Choroid plexus epithelial cell (primary cell): ENCODE measurements at regions not wholly inside any gene's neighbourhood (a gene's known extent, or its start where the extent isn't known, plus 50 kb on each side); places are given as distances from the start of the nearest gene placed in this dataset.
A peak's percentile ranks its signal among the peaks of the same experiment; 100 is the strongest.
"Not testable (repeated sequence)": the region's sequence is repeated elsewhere in the genome, so short reads cannot be mapped to it uniquely, and the experiment has no call there.

Experiments used
- DNase-seq: peaks from one replicate; pipeline ENCODE4 v3.0.0-alpha.2; 2010; ENCODE audit warnings: low read depth
- H3K4me3 ChIP-seq: 2 replicates; pipeline ENCODE4 v1.5.1; 2011; ENCODE audit warnings: low read depth, mild to moderate bottlenecking, control low read depth, low read length, moderate library complexity
- TF ChIP-seq, protein P1 (sequence below): conservative IDR thresholded peaks from 2 replicates; pipeline ENCODE4 v1.5.1; 2011; ENCODE audit warnings: low read depth, mild to moderate bottlenecking, control low read depth, inconsistent platforms, low read length, moderate library complexity

- no peak overlapping the region for H3K4me3 ChIP-seq
- no peak for DNase-seq
- TF ChIP-seq, protein P1, sequence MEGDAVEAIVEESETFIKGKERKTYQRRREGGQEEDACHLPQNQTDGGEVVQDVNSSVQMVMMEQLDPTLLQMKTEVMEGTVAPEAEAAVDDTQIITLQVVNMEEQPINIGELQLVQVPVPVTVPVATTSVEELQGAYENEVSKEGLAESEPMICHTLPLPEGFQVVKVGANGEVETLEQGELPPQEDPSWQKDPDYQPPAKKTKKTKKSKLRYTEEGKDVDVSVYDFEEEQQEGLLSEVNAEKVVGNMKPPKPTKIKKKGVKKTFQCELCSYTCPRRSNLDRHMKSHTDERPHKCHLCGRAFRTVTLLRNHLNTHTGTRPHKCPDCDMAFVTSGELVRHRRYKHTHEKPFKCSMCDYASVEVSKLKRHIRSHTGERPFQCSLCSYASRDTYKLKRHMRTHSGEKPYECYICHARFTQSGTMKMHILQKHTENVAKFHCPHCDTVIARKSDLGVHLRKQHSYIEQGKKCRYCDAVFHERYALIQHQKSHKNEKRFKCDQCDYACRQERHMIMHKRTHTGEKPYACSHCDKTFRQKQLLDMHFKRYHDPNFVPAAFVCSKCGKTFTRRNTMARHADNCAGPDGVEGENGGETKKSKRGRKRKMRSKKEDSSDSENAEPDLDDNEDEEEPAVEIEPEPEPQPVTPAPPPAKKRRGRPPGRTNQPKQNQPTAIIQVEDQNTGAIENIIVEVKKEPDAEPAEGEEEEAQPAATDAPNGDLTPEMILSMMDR: no peak
These were observed 510.4 kb upstream of the ZP4 start for GRCh38 chr1:238401144-238401543.

DNA sequence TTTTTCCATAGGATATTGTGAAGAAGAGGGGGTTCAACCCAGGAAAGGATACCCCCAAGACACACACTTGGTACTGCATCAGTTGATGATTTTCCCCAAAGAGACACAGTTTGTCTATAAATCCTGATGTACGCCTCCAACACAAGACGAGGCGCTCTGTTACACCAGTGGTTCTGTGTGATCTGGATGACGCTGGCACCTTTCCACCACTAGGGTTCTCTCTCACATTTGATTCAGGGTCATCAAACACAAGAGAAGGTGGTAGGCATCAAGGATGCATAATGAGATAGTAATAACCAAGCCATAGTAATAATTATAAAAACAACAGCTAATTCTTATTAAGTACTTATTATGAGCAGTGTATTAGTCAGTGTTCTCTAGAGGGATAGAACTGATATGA lies 508.8 kb upstream of the ZP4 start:
- peak; percentile 6 for DNase-seq

DNA sequence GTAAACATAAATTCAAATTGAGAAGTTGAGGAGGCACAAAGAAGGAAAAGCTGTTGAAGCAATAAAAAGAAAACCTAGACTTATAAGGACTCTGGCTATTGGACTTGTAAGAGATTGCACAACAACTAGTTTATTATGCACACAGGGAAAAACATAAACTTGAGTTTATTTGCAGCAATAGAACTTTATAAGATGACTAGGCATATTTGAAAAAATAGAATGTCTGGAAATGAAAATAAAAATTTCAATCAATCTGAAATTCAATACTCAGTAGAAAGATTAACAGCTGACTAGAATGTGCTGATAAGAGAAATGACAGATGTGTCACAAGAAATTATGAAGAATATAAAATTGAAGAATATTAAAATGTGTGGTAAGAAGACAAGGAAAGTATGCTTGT lies 505.4 kb upstream of the ZP4 start:
- no peak for DNase-seq
- TF ChIP-seq, protein P1: no peak
- H3K4me3 ChIP-seq: no peak overlapping the region

More for the DNA sequence above, 508.8 kb upstream of the ZP4 start:
- no peak overlapping the region for H3K4me3 ChIP-seq
- TF ChIP-seq, protein P1: peak; percentile 44

DNA sequence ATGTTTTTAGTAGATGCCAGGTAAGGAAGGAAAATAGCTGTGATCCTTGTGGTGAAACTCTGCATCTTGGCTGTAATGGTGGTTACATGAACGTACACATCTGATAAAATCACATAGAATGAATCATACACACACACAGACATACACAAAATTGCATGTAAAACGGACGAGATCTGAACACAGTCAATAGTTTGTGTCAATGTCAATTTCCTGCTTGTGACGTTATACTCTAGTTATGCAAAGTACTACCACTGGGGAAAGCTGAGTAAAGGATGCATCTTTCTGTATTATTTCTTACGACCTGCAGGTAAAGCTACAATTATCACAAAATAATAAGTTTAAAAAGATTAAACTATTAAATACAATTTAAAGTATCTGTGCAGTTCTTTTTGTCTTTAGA lies 493.7 kb upstream of the ZP4 start:
- DNase-seq: peak; percentile 50
- TF ChIP-seq, protein P1: no peak
- H3K4me3 ChIP-seq: no peak overlapping the region

GRCh38 chr1:238380167-238380566 lies 489.4 kb upstream of the ZP4 start:
- H3K4me3 ChIP-seq: no peak overlapping the region

DNA sequence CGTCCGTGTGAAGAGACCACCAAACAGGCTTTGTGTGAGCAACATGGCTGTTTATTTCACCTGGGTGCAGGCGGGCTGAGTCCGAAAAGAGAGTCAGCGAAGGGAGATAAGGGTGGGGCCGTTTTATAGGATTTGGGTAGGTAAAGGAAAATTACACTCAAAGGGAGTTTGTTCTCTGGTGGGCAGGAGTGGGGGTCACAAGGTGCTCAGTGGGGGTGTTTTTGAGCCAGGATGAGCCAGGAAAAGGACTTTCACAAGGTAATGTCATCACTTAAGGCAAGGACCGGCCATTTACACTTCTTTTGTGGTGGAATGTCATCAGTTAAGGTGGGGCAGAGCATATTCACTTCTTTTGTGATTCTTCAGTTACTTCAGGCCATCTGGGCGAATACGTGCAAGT lies 488.7 kb upstream of the ZP4 start:
- not testable (repeated sequence) for DNase-seq, H3K4me3 ChIP-seq

More at GRCh38 chr1:238380167-238380566, 489.4 kb upstream of the ZP4 start:
- no peak for DNase-seq
- TF ChIP-seq, protein P1: no peak

DNA sequence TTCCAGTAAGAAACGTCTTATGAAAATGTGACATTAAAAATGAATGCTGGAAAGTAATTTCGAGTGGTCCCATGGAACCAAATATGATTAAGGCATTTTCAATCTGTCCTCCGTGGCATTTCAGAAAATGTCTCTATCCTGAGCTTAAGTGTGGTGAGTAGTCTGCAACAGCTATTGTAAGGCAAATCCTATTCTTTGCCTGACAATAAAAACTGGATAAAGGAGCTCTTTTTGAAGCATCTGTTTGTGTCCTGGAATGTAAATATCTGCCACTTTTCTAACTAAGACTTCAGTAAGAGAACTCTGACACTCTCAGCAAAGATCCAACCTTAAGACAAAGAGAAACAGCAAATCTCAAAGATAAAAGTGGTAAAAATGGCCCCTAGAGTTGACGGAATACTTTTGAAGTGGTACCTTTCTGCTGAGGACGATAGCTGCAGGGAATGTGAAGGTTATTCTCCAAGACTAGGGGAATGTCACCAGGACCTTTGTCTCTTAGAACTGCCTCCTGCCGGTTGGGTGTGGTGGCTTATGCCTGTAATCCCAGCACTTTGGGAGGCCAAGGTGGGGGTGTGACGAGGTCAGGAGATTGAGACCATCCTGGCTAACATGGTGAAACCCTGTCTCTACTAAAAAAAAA lies 486.7 kb upstream of the ZP4 start:
- TF ChIP-seq, protein P1: no peak
- no peak overlapping the region for H3K4me3 ChIP-seq
- no peak for DNase-seq
